Umbilical cord (tissue), 1 donor: ENCODE measurements at regions not wholly inside any gene's neighbourhood (a gene's known extent, or its start where the extent isn't known, plus 50 kb on each side); places are given as distances from the start of the nearest gene placed in this dataset.
"Not testable (repeated sequence)": the region's sequence is repeated elsewhere in the genome, so short reads cannot be mapped to it uniquely, and the experiment has no call there.

Experiments used
- DNase-seq: peaks from one replicate; pipeline ENCODE4 v3.0.0-alpha.2; 2015; ENCODE audit warnings: low spot score

DNA sequence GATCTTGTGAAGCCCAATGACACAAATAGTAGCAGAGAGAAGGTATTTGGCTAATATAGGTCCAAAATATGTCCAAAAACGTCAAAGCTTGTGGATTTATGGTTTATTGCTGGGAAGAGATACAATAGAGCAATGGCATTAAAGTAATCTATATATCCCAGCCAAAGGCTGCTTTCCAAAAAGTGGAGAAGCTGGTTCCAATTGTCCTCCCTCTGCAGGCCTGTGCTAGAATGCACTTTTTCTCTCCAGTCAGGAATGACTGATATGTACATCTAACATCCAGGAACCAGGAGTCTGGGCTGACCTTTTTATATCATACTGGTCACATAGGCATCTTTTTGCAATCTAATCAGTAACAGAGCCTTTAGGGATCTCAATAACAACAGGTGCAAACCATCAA is 167.1 kb upstream of the FAM3C start:
- no peak for DNase-seq

DNA sequence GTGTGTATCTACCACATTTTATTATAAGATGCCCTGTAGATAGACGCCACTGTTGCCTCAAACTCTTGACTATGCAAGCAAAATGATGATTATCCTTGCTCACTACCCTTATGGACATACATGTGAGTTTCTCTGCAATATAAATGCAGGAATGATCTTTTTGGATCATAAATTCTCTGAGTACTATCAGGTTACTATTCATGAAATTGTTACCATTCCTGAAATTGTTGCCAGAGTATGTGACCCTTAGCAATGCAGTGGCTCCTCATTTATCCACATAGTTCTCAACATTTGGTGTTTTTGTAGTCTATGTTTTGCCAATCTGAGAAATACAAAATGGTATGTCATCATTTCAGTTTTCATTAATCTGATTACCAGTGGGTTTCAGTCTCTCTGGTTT is 166.2 kb upstream of the FAM3C start:
- DNase-seq: no peak

DNA sequence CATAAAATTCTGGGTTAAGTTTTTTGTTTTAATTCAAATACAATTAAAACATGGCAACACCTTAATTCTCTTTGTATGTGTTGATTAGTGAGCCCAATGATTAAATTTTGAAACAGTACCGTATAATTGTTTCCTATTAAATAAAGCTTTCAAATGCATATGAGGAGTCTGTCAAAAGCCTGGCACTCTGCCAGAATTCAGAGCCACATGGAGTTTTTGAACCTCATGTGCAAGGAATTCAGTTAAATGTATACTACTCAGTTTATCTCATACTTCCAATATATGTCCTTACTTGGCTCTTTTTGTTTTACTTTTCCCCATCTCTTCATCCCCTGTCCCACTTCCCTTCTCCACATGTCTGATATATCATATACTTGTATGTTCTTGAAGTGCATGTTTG is 165.6 kb upstream of the FAM3C start:
- DNase-seq: no peak

DNA sequence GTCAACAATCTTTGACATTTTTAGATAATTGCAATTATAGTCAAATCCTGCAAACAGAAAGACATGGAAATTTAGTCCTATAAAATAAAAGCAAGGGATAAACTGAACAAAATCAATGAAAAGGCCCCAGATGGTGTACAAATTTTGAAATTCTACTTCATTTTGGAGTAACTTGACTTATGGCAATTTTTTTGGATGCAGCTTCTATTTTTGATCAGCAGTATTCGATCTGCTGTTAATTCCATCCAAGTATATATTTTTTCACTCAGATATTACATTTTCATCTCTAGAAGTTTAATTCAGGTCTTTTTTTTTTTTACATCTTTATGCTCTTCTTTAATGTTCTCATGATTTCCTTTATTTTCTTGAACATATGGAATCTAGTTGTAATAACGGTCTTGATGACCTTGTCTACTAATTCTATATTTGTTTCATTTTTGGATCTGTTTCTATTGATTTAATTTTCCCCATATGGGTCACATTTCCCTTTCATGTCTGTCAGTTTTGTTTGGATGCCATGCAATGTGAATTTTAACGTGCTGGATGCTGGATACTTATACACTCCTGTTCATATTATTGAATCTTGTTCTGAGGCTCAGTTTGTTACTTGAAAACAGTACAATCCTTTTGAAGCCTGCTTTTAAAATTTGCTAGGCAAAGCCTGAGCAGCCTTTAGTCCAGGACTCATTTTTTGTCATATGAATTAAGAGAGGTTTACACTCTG is 164.3 kb upstream of the FAM3C start:
- no peak for DNase-seq

DNA sequence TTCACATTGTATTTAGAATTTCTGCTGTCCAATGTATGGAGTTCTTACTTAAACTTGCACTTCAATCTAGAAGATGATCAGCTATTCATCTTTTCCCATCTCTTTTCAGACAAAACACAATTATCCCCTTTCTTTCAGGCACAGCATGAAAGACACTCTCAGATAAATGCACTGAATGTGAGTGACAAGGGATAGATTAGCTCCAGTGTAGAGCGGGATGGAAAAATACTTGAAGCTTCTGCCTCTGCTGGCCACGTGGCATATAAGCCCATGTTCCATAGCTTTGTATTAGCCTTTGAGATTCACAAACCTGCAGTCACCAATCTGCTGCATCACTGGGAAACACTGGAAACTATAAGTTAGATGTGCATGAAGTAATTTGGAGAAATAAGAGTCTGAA is 162.2 kb upstream of the FAM3C start:
- no peak for DNase-seq

DNA sequence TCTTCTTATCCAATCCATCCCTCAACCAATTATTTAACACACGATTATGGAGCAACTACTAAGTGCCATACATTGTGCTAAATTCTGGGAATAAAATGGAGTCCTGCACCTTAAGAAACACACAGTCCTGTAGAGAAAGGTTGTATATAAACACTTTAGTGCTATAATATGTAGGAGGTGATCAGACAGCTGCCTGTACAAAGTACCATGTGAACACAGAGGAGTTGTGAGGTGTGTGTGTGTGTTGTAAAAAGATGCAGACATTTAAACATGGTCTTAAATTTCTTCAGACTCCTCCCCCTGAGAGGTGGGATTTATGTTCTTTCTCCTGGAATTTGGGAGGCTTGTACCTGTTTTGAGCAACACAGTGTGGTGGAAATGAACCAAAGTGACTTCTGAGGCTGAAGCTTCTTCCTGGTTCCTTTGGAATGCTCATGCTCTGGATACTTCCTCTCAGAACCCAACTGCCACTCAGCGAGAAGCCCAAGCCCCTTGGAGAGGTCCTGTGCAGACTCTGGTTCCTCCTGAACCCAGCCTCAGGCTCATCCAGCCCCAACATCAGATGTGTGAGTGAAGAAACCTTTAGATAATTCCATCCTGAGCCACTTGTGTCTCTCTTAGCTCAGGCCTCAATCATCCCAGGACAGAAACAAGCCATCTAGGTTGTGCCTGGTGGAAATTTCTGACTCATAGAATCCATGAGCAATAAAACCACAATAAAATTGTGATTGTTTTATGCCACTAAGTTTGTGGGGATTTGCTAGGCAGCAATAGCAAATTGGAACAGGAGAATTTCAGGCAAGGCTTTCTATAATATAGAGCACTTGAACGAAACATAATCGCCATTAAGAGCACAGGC is 161.2 kb upstream of the FAM3C start:
- no peak for DNase-seq

DNA sequence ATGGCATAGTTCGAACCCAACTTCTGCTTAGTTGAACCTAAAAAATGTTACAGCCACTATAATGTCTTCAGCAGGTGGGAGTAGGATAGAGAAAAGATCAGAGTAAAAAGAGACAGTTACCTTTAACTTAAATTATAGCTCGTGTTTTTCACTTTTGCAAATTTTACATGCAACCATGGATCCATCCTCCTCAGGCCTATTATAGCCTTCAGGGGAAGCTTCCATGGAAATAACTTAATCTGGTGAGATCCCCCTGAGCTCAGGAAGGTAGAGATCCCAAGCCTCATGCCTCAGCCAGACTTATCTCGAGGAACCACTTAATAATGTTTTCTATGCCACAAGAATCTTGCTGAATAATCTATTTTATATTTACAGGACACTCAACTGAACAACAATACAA is 159.4 kb upstream of the FAM3C start:
- no peak for DNase-seq

DNA sequence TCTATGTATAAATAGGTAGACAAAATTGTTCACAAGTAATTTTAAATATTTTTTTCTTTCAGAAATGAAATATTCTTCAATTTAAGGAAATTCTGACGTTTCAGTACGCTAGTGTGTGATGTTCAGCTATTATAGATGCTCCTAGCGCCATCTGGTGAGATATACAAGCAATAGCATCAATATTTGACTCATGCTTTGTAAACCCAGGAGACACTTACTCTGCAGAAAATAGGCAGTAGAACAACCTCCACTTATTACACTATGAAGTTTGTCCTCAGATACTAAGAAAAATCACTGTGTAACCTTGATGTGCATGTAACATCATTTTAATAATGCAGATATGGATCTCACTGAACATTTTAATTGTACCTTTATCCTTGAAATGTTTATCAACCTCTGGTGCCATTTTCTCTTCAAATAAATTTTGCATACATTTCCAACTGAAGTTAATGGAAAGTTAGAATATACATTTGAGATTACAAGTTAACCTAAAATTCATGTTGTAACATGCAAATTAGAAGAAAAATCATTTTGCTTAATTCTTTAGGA is 151.5 kb upstream of the FAM3C start:
- peak; percentile 70 for DNase-seq

DNA sequence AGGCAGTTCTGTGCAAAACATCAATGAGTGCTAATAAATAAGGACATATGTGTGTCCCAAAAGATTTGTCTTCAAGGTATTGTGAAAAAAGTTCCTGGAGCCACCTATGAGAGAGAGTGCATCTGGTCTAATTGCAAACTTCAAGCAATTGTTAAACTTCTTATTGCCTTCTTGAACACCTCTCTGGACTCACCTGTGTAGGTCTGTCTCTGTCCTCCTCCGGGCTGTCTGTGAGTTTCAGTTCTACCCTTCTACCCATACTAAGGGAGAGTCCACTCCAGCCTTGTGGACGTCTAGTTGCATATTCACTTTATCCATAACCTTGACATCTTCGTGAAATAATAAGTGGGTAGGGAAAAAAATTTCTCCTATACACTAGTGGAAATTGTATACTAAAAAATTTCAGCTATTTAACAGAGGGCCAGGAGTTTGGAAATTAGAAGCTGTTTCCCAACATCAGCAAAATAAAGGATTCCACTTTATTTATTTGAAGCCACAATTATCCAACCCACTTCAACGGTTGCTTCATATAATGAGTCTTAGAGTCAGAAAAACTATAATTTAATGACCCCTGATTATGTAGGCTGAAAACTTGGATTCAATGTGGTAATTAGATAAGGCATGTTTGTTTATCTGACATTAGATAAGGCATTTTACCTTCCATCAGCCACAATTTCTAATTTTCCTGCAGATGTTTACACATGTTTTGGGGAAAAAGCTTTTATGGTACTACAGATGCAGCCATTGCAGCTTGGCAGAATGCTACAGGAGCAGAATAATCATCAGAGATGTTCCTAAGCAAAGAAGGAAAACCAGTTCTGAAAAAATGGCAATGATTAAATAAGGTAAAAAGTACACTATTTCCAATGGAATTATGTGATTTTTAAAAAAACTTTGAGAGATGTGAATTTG is 150.8 kb upstream of the FAM3C start:
- no peak for DNase-seq

DNA sequence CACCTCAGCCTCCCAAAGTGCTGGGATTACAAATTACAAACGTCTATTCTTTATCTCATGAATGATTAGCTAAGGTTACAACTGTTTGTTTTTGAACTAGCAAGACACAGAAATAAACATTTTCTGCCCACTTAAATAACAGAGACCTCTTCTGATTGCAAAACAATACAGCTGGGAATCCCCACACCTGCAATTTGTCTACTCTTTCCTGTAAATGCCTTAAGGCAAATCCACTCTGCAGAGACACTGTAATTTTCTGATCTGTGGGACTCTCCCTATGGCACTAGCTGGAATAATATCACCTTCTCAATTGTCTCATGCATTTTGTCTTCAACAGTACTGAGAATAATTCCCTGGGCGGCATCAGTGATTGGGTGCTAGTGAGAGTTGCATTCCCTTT is 149.3 kb upstream of the FAM3C start:
- no peak for DNase-seq

DNA sequence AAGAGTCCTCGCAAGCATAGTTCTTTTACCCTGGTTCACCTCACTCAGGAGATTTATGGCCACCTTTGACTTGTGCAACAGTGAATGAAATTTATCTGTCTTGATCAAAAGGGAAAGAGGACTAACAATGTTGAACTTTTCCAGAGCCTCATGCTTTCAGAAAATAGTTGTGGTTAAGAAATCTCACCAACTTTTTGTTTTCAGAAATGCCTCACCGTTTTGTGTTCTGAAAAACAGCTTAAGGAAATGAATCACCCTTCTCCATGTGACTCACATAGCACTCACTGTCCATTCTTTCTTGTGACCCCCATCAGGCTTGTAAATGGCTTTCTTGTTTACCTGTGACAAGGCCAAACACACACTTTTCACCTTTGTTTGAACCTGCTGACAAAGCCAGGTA is 148.6 kb upstream of the FAM3C start:
- peak; percentile 29 for DNase-seq

DNA sequence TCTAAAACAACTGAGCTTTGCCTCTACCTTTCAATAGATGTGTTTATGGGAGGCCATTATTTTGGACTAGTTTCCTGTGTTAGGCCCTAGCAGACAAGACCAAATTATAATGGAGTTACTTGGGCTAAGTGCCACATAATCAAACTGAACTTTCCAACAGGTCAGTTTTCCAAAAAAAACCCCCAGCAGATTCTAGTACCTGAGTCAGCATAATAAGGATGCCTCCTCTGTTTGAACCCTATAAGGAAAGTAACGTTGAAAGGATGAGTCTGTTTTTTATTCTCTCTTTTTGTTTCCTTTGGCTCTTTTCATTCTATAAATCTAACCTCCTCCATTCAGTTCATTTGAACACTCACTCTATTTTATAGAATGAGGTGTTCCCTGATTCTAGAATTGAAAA is 148.1 kb upstream of the FAM3C start:
- no peak for DNase-seq

DNA sequence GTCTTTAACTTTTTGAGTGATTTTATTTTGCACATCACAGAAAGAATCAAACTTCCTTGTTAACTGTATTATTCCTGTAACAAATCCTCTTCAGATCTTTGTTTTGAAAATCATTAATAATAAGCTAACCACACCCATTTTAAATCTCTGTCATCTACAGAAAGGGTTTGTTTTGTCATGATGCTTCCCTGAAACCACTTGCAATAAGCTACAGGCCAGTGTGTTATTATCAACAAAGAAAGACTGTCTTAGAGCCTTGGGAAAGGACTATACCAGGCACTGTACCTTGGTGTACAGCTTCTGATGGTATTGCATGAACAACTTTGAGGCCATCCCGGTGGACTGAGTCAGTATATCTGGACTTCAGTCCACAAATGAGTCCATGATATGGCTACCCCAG is 145.3 kb upstream of the FAM3C start:
- DNase-seq: no peak

DNA sequence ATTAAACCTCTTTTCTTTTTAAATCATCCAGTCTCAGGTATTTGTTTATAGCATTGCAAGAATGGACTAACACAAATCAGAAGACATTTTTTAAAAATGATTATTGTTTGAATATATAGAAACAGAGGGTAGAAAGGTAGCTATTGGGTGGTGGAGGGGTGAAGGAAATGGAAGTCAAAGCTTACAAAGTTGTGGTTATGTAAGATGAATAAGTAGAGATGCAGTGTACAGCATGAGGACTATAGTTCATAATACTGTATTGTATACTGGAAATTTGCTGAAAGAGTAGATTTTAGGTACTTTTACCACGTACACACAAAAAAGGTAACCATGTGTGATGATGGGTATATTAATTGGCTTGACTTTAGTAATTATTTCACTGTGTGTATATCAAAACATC is 144.0 kb upstream of the FAM3C start:
- DNase-seq: no peak

DNA sequence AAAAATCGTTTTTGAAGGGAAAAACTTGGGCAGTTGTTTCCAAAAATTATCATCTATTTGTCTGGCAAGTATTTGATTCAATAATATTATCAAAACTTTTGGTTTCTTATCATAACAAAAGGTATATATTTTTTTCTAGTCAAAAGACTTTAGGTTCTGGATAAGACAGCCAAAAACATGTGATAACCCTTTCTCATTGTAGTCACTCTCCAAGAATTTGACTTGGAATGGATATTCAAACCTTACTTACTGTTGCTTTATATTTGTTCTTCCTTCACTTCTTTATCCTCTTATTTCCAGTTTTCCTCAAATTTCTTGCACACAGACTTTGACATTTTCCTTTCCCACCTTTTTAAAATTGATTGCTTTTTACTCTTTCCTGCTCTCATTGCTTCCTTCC is 140.9 kb upstream of the FAM3C start:
- DNase-seq: no peak

DNA sequence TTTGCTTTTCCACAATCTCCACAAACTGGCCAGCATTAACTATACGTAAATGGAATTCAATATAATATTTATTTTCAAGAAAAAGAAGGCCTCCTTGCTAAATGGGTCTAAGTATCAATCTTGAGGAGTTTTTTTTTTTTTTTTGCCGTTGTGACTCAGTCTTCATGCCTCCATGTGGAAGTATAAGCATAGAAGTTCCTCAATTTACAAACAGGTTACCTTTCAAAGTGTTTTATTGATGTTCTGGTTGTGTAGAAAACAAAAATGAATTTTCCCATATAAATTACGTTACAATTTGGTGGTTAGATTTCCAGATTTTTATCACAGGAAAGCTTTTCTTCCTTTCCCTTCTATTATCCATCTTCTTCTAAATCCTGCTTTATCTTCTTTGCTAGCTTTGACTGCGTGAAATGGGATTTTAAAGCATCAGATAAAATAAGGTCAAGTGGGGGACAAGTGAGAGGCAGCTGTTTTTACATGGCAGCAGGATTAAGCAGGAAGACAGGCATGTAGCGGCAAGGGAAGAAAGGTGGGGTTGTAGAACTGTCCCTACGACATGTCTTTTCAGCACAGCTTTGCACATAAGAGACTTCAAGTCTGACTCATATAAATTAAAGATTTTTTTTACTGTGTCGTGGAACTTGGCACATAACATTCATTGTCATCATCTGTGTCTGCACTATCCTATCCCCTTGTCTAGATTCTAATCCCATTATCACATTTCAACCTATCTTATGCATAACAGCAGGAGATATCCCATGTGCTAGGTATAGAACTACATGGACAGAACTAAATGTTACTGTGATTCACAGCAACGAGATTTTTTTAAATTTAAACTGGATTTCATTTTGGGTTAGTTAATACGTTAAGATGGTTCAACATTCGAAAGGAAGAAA is 135.3 kb upstream of the FAM3C start:
- DNase-seq: peak; percentile 35

DNA sequence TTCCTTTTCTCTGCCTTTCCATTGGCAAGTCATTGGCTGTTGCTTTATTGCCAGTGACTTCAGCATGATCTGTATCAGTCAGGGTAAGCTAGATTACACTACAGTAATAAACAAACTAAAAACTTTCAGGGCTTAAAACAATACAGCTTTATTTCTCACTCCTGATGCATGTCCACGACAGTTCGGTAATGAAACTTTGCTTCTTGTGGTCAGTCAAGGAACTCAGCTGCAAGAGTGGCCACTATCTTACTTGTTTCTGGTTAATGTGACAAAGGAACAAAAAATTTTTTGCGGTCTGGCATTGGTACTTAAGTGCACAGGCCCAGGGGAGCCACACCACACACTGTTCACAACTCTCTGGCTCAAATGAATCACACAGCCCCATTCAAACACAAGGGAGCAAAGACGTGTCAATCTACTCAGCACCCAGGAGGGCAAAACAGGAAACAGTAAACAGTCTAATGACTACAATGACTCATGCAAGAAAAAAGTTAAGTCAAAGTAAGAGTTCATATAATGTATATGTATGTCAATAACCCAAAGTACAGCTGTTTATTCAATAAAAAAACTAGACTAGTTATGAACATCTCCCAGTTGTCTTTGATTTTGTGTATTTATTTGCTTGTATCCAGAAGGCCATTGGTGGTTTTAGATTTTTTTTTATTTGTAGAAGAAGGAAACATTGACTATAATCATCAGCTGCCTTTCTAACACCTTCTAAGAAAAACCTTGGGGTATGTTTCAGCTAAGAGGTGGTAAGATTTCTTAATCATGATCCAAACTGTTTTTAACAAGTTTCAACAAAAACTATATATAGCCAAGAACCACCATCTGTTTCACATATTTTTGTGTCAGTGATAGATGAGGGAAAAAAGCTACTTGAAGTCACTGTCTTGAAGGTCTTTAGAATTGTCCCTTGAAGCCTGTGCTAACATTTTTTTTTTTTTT is 134.4 kb upstream of the FAM3C start:
- no peak for DNase-seq

DNA sequence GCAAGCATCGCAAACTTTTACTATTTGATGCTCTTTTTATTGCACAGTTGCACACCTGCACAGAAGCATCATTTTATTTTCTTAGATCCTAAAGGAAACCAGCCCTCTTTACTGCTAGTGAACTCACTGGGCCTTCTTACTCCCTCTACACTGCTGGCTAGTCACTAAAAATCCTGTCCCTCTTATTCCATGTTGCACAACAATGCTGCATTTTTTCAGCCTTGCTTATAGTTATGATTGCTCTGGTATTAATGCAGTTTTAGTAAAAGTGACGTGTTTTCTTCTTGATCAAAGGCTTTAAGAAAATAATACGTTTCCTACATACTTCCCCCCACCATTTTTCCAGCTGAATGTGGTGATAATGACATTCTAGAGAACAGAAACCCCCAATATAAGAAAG is 132.9 kb upstream of the FAM3C start:
- DNase-seq: no peak

DNA sequence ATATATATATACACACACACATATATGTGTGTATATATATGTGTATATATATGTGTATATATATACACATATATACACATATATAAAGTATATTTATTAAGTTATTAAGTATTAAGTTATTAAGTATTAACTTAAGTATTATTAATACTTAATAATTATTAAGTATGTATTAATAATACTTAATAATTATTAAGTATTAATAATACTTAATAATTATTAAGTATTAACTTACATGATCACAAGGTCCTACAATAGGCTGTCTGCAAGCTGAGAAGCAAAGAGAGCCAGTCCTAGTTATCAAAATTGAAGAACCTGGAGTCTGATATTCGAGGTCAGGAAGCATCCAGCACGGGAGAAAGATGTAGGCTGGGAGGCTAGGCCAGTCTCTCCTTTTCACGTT is 130.1 kb upstream of the FAM3C start:
- DNase-seq: not testable (repeated sequence)
